ENCODE measurements at regions not wholly inside any gene's neighbourhood (a gene's known extent, or its start where the extent isn't known, plus 50 kb on each side); places are given as distances from the start of the nearest gene placed in this dataset.

- no peak for DNase-seq (ENCODE audit: low spot score)
These were observed 77.6 kb upstream of the TMEM260 start for GRCh38 chr14:56501909-56502530.

- no peak for DNase-seq (ENCODE audit: low spot score)
These were observed 74.2 kb upstream of the TMEM260 start for GRCh38 chr14:56505361-56505760.

GRCh38 chr14:56512521-56512920, 67.1 kb upstream of the TMEM260 start:
- no peak for DNase-seq (ENCODE audit: low spot score)

GRCh38 chr14:56514663-56515371, 64.8 kb upstream of the TMEM260 start:
- DNase-seq (ENCODE audit: low spot score), result no peak

- no peak for DNase-seq (ENCODE audit: low spot score)
These were observed 63.9 kb upstream of the TMEM260 start for GRCh38 chr14:56515739-56516138.

- DNase-seq (ENCODE audit: low spot score), result no peak
These were observed 57.2 kb upstream of the TMEM260 start for GRCh38 chr14:56522403-56522802.

GRCh38 chr14:56524971-56525677, 54.5 kb upstream of the TMEM260 start:
- DNase-seq (ENCODE audit: low spot score), result no peak

GRCh38 chr14:56528927-56529326, 50.7 kb upstream of the TMEM260 start:
- no peak for DNase-seq (ENCODE audit: low spot score)

Data from hematopoietic multipotent progenitor cell treated with erythropoietin and hydrocortisone succinate and interleukin-3 and kit ligand, for 17 days (in vitro differentiated cells).